D721Med (cell line): ENCODE measurements at regions not wholly inside any gene's neighbourhood (a gene's known extent, or its start where the extent isn't known, plus 50 kb on each side); places are given as distances from the start of the nearest gene placed in this dataset.

Experiments used
- DNase-seq: peaks from one replicate; pipeline ENCODE4 v3.0.0; 2011; ENCODE audit warnings: low spot score; ENCODE audit not compliant: insufficient read length
- FAIRE-seq: peaks from 2 replicates; lab custom pipeline; 2011; peaks lifted over from hg19 to GRCh38; lab: Jason Lieb, UNC
- TF ChIP-seq, protein P1 (sequence below): IDR thresholded peaks from 2 replicates; pipeline ENCODE4 v1.5.1; 2012; ENCODE audit warnings: mild to moderate bottlenecking, control low read depth; ENCODE audit not compliant: insufficient read depth; ENCODE audit errors: missing control alignments

GRCh38 chr6:22399693-22400092 is 102.9 kb upstream of the PRL start:
- TF ChIP-seq, protein P1, sequence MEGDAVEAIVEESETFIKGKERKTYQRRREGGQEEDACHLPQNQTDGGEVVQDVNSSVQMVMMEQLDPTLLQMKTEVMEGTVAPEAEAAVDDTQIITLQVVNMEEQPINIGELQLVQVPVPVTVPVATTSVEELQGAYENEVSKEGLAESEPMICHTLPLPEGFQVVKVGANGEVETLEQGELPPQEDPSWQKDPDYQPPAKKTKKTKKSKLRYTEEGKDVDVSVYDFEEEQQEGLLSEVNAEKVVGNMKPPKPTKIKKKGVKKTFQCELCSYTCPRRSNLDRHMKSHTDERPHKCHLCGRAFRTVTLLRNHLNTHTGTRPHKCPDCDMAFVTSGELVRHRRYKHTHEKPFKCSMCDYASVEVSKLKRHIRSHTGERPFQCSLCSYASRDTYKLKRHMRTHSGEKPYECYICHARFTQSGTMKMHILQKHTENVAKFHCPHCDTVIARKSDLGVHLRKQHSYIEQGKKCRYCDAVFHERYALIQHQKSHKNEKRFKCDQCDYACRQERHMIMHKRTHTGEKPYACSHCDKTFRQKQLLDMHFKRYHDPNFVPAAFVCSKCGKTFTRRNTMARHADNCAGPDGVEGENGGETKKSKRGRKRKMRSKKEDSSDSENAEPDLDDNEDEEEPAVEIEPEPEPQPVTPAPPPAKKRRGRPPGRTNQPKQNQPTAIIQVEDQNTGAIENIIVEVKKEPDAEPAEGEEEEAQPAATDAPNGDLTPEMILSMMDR = no peak
- DNase-seq (no peak), FAIRE-seq (no peak)

GRCh38 chr6:22401206-22401605 is 104.4 kb upstream of the PRL start:
- DNase-seq = no peak
- TF ChIP-seq, protein P1 = no peak
- no peak for FAIRE-seq

GRCh38 chr6:22401932-22402331 is 105.1 kb upstream of the PRL start:
- TF ChIP-seq, protein P1 = no peak
- no peak for FAIRE-seq
- no peak for DNase-seq

GRCh38 chr6:22409486-22409885 is 112.7 kb upstream of the PRL start:
- DNase-seq (no peak), FAIRE-seq (no peak)
- TF ChIP-seq, protein P1 = no peak

GRCh38 chr6:22411376-22412105 is 114.7 kb upstream of the PRL start:
- TF ChIP-seq, protein P1 = no peak
- FAIRE-seq (no peak), DNase-seq (no peak)

DNA sequence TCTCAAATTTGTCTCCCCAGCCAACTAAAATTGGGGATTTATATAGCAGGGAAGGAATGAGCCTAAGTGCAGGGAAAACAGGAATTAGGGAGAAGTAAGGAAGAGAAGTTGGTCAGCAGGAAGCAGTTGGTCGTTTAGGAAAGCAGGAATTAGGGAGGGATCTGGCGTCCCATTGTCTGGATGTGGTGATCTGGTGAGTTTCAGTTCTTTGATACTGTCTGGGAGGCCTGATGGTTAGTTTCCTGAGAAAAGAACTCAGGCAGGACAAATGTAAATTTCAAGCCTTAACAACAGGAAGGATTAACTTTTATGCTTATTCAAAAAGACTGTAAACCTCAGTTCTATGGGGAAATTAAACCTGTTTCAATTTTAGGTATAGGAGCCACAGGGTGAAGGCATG is 116.2 kb upstream of the PRL start:
- DNase-seq = no peak
- TF ChIP-seq, protein P1 = no peak
- FAIRE-seq = no peak

- DNase-seq (no peak), FAIRE-seq (no peak)
- TF ChIP-seq, protein P1 = no peak
These were observed 117.0 kb upstream of the PRL start for GRCh38 chr6:22413681-22414311.
